GM06990 (cell line): ENCODE measurements at regions not wholly inside any gene's neighbourhood (a gene's known extent, or its start where the extent isn't known, plus 50 kb on each side); places are given as distances from the start of the nearest gene placed in this dataset.

Source experiments
- DNase-seq: peaks from one replicate; pipeline ENCODE4 v3.0.0-alpha.2; 2011; ENCODE audit not compliant: insufficient read length; ENCODE audit errors: extremely low read depth
- H3K27me3 ChIP-seq: replicated peaks from 2 replicates; pipeline ENCODE4 v1.6.0; 2011; ENCODE audit warnings: low read length; ENCODE audit not compliant: control insufficient read depth, insufficient read depth
- H3K36me3 ChIP-seq: 2 replicates; pipeline ENCODE4 v1.5.1; 2011; ENCODE audit warnings: low read length; ENCODE audit not compliant: control insufficient read depth, insufficient read depth
- H3K4me3 ChIP-seq: replicated peaks from 2 replicates; pipeline ENCODE4 v1.5.1; 2011; ENCODE audit warnings: low read depth, mild to moderate bottlenecking, control low read depth, low read length
- TF ChIP-seq, protein P1 (sequence below): IDR thresholded peaks from 2 replicates; pipeline ENCODE4 v1.5.1; 2011; ENCODE audit warnings: low read length, control low read depth, mild to moderate bottlenecking, inconsistent platforms; ENCODE audit not compliant: insufficient read depth, poor library complexity, severe bottlenecking

DNA sequence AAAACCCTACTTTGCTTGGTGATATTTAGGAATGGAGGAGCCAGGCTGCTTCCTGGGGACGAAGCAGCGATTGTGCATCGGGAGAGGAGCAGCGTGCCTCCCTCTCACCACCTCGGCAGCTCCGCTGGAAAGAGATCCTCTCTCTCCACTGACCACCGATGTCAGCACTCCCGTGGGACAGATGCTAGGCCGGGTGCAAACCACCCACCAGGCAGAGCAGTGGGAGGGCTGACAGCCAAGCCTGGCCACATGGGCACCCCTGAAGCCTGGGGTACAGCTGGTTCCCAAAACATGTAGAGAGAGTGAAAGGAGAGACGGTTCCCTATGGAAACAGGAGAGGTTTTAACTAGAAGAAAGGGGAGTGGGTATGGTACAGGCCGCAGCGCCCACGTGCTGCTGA is 220.0 kb downstream of the ANKRD60 start:
- no peak for DNase-seq
- H3K4me3 ChIP-seq: no peak overlapping the region
- 0 out of 2 replicates have a peak, but pooled peaks cover 2% of the 10 kb centered on the region for H3K27me3 ChIP-seq
- TF ChIP-seq, protein P1, sequence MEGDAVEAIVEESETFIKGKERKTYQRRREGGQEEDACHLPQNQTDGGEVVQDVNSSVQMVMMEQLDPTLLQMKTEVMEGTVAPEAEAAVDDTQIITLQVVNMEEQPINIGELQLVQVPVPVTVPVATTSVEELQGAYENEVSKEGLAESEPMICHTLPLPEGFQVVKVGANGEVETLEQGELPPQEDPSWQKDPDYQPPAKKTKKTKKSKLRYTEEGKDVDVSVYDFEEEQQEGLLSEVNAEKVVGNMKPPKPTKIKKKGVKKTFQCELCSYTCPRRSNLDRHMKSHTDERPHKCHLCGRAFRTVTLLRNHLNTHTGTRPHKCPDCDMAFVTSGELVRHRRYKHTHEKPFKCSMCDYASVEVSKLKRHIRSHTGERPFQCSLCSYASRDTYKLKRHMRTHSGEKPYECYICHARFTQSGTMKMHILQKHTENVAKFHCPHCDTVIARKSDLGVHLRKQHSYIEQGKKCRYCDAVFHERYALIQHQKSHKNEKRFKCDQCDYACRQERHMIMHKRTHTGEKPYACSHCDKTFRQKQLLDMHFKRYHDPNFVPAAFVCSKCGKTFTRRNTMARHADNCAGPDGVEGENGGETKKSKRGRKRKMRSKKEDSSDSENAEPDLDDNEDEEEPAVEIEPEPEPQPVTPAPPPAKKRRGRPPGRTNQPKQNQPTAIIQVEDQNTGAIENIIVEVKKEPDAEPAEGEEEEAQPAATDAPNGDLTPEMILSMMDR: no peak
- H3K36me3 ChIP-seq: no peaks in the 10 kb centered on the region

DNA sequence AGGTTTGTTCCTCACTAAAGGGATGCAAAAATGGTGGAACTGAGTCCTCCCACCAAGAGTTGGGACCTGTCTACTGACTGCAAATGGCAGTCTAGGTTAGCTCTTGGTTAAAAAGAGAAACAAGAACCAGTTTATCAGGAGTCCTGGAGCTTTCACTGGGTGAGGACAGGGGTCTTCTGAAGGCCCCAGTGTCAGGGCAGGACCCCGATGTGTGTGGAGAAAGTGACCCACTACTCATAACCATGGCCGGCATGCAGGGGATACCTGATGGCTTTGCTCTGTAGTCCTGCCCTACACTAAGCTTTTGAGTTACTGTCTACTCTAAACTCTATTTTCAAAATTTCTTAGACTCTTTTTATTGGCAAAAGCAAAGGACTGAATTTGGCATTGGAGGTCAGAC is 220.5 kb downstream of the ANKRD60 start:
- no peaks in the 10 kb centered on the region for H3K36me3 ChIP-seq
- TF ChIP-seq, protein P1: no peak
- H3K4me3 ChIP-seq: no peak overlapping the region
- 0 out of 2 replicates have a peak, but pooled peaks cover 2% of the 10 kb centered on the region for H3K27me3 ChIP-seq
- no peak for DNase-seq

DNA sequence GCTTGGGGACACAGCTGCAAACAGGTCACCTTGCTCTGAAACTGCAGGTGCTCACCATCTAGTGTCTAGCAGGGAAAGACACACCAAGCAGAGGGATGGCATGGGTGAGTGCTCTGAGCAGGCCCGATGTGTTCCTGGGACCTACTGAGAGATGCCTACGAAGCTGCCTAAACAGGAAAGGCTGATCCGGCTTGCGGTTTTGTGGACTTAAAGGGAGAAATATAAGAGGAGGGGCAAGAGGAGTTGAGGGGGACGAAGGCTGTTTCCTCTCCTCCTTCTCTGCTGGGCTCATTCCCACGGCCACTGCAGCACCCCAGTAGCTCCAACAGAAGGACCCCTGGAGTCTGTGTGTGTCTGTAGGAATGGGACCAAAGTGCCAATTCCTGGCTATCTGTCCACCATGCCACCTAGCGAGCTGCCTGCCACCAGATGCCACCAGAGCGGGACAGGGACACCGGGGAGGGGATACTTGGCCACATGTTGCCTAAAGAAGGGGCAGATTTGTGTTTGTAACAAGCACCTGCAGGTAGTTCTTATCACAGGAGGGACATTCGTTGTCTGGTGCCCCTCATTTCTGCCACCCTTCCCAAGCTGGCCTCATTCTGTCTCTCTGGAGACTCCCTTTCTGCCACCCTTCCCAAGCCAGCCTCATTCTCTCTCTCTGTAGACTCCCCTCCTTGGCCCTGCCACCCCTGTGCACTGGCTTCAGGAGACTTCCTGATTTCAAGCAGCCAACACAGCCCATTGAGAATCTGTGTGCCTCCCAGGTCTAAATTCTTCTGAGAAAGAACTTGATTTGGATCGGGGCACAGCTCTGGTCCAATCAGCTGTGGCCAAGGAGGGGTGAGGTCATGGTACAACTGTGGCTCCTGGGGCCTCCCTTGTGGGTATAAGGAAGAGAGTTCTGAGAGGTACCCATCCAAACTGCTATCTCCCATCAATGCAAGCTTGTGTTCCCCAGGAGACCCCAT is 221.8 kb downstream of the ANKRD60 start:
- 0 out of 2 replicates have a peak, but pooled peaks cover 1% of the 10 kb centered on the region for H3K27me3 ChIP-seq
- no peak for DNase-seq
- TF ChIP-seq, protein P1: no peak
- H3K36me3 ChIP-seq: no peaks in the 10 kb centered on the region
- no peak overlapping the region for H3K4me3 ChIP-seq

DNA sequence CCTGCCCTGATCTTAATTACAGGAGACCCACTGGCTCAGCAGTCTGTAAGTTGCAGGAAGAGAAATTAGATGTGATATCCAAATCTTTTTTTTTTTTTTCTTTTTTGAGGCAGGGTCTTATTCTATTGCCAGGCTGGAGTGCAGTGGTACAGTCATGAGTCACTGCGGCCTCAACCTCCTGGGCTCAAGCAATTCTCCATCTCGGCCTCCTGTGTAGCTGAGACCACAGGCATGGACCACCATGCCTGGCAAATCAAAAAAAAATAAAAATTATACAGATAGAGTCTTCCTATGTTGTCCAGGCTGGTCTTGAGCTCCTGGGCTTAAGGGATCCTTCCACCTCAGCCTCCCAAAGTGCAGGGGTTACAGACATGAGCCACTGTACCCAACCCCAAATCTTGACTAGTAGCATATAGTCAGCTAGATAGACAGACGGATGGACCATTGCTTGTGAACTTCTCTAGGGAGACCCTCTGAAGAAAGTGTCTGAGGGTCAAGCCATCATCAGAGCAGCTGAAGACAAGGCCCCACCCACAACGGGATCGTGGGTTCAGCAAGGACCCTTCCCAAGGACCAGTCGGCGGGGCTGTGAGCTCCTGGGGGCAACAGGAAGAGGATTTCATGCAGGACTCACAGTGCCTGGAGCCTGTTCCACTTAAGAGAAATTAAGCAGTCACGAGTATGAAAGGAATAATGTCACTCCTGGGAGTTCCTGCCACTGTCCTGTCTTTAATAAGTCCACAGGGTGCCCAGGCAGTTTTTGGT is 222.7 kb downstream of the ANKRD60 start:
- H3K36me3 ChIP-seq: no peaks in the 10 kb centered on the region
- H3K4me3 ChIP-seq: no peak overlapping the region
- TF ChIP-seq, protein P1: no peak
- no peak for DNase-seq
- no peaks in the 10 kb centered on the region for H3K27me3 ChIP-seq

DNA sequence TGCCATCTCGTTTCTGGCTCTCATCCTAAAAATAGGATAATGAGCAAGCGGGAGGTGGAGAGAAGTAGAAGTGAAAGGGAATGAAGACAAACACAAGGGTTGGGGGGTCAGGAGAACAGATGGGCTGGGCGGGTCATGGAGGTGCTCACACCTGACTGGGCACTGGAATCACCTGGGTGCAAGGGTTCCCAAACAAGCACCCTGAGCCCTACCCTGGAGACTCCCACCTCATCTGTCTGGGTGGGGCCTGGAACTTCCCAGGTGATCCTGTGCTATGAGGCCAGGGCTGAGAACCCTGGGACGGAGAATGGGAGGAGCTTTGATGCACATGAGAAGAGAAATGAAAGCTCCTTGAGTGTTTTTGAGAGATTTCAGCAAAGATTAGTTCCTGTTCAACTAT is 223.6 kb downstream of the ANKRD60 start:
- no peaks in the 10 kb centered on the region for H3K27me3 ChIP-seq
- DNase-seq: no peak

More for the DNA sequence above, 223.6 kb downstream of the ANKRD60 start:
- Histone ChIP-seq H3K36me3 (no peaks in the 10 kb centered on the region), H3K4me3 (no peak overlapping the region)
- TF ChIP-seq, protein P1: no peak
